Gastrocnemius medialis (tissue), 4 donors: ENCODE measurements at regions not wholly inside any gene's neighbourhood (a gene's known extent, or its start where the extent isn't known, plus 50 kb on each side); places are given as distances from the start of the nearest gene placed in this dataset.

Experiments used
- ATAC-seq, 2 donors: fragments of 150-250 bp; one replicate each; pipeline ENCODE4 v1.9.1; 2016
- DNase-seq, 2 donors: peaks; one replicate each; pipeline ENCODE4 v3.0.0-alpha.2; 2019
- H3K27ac ChIP-seq, 4 donors: fragments of 200-600 bp; sonication (generic); 1 replicate in 1 of 4; 2 replicates in 3 of 4; pipeline ENCODE4 v1.5.1; 2016 to 2018; ENCODE audit warnings: mild to moderate bottlenecking in 2 of 4, moderate library complexity in 1 of 4
- H3K27me3 ChIP-seq, 3 donors: fragments of 200-600 bp; sonication (generic) in 2 of 3; 1 replicate in 1 of 3; 2 replicates in 2 of 3; pipeline versions ENCODE4 v1.5.1 to v1.6.0; 2016 to 2019; ENCODE audit warnings: mild to moderate bottlenecking in 1 of 3, moderate library complexity in 1 of 3
- H3K36me3 ChIP-seq, 2 donors: fragments of 200-600 bp; sonication (generic) in 1 of 2; one replicate each; pipeline ENCODE4 v1.5.1; 2017 to 2018
- H3K4me1 ChIP-seq, 2 donors: fragments of 200-600 bp; sonication (generic) in 1 of 2; one replicate each; pipeline ENCODE4 v1.5.1; 2016 to 2017; ENCODE audit warnings: mild to moderate bottlenecking in 2 of 2
- H3K4me3 ChIP-seq, 4 donors: fragments of 200-600 bp; sonication (generic) in 3 of 4; 1 replicate in 1 of 4; 2 replicates in 3 of 4; pipeline ENCODE4 v1.5.1; 2016 to 2019; ENCODE audit warnings: mild to moderate bottlenecking in 2 of 4
- H3K9me3 ChIP-seq, 3 donors: fragments of 200-600 bp; sonication (generic) in 2 of 3; 1 replicate in 1 of 3; 2 replicates in 2 of 3; pipeline ENCODE4 v1.5.1; 2016 to 2019
- POLR2A ChIP-seq, 2 donors: fragments of 450-650 bp; IDR thresholded peaks; one replicate each; pipeline ENCODE4 v1.6.1; 2017; ENCODE audit warnings: antibody characterized with exemption in 2 of 2, mild to moderate bottlenecking in 2 of 2, moderate library complexity in 2 of 2
- in situ Hi-C, 4 donors: fragments of 200-750 bp; cut with MboI; loops; one replicate each; pipeline versions ENCODE4 v1.15.0 to v1.8.0; 2017; ENCODE audit warnings: low sequenced_read_pairs in 4 of 4
- intact Hi-C: fragments of 100-400 bp; cut with DNase I; formaldehyde crosslinking; loops from one replicate; pipeline ENCODE4 v1.15.1; 2023; ENCODE audit warnings: low total_unique reads
- TF ChIP-seq, protein P1 (sequence below), 5 experiments: fragments of 450-650 bp in 3 of 5; fragments of 200-600 bp in 2 of 5; sonication (generic) in 2 of 5; IDR thresholded peaks in 4 of 5; conservative IDR thresholded peaks in 1 of 5; 1 replicate in 4 of 5; 2 replicates in 1 of 5; pipeline ENCODE4 v1.5.1; 2016 to 2019; ENCODE audit warnings: antibody characterized with exemption in 5 of 5, mild to moderate bottlenecking in 3 of 5, moderate library complexity in 3 of 5

GRCh38 chr17:73865831-73866230 is 221.6 kb upstream of the SDK2 start:
- H3K27ac ChIP-seq = no peak overlapping the region
- no peaks in the 10 kb centered on the region for H3K36me3 ChIP-seq
- H3K9me3 ChIP-seq = no peaks in the 10 kb centered on the region
- in situ Hi-C loops = no loop called here
- H3K4me1 ChIP-seq = no peaks in the 10 kb centered on the region
- ATAC-seq (no peak), DNase-seq (no peak)
- no peak overlapping the region for H3K4me3 ChIP-seq
- TF ChIP-seq POLR2A (IDR thresholded peaks at IDR 0.05) = no peak
- TF ChIP-seq, protein P1, sequence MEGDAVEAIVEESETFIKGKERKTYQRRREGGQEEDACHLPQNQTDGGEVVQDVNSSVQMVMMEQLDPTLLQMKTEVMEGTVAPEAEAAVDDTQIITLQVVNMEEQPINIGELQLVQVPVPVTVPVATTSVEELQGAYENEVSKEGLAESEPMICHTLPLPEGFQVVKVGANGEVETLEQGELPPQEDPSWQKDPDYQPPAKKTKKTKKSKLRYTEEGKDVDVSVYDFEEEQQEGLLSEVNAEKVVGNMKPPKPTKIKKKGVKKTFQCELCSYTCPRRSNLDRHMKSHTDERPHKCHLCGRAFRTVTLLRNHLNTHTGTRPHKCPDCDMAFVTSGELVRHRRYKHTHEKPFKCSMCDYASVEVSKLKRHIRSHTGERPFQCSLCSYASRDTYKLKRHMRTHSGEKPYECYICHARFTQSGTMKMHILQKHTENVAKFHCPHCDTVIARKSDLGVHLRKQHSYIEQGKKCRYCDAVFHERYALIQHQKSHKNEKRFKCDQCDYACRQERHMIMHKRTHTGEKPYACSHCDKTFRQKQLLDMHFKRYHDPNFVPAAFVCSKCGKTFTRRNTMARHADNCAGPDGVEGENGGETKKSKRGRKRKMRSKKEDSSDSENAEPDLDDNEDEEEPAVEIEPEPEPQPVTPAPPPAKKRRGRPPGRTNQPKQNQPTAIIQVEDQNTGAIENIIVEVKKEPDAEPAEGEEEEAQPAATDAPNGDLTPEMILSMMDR (IDR thresholded peaks at IDR 0.05 in 4 of 5, conservative IDR thresholded peaks at IDR 0.05 in 1 of 5) = no peak
- intact Hi-C loops = no loop called here
- H3K27me3 ChIP-seq = no peaks in the 10 kb centered on the region

GRCh38 chr17:73867056-73867455 is 222.8 kb upstream of the SDK2 start:
- DNase-seq = no peak

DNA sequence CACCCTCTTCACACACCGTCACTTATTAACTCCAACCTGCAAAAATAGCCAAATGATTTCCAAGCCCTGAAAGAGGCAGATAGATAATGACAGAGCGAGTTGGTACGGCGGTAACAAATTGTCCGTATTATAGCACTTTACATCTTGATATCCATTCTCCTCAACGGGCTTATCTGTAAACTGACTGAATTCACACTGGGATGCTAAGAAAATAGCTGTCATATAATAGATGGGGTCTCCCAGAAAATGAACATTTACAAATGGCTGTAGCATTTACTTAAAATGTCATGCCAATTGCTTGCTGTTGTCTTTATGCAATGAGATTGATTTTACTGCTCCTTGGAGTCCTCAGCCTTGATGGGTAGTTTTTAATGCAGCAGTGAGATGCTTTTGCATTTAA is 225.8 kb upstream of the SDK2 start:
- TF ChIP-seq, protein P1 (IDR thresholded peaks at IDR 0.05 in 4 of 5, conservative IDR thresholded peaks at IDR 0.05 in 1 of 5) = no peak
- TF ChIP-seq POLR2A (IDR thresholded peaks at IDR 0.05) = no peak
- H3K9me3 ChIP-seq = no peaks in the 10 kb centered on the region
- in situ Hi-C loops = no loop called here
- no peaks in the 10 kb centered on the region for H3K27me3 ChIP-seq
- H3K36me3 ChIP-seq = no peaks in the 10 kb centered on the region
- H3K4me1 ChIP-seq = no peaks in the 10 kb centered on the region
- intact Hi-C loops = no loop called here
- no peak overlapping the region for H3K4me3 ChIP-seq
- no peak overlapping the region for H3K27ac ChIP-seq
- DNase-seq (no peak), ATAC-seq (no peak)

More at GRCh38 chr17:73867056-73867455, 222.8 kb upstream of the SDK2 start:
- no peak for TF ChIP-seq POLR2A (IDR thresholded peaks at IDR 0.05)
- TF ChIP-seq, protein P1 (IDR thresholded peaks at IDR 0.05 in 4 of 5, conservative IDR thresholded peaks at IDR 0.05 in 1 of 5) = no peak
- H3K4me3 ChIP-seq = no peak overlapping the region
- intact Hi-C loops = no loop called here
- no peaks in the 10 kb centered on the region for H3K27me3 ChIP-seq
- no peak overlapping the region for H3K27ac ChIP-seq
- in situ Hi-C loops = no loop called here
- no peaks in the 10 kb centered on the region for H3K4me1 ChIP-seq
- H3K9me3 ChIP-seq = no peaks in the 10 kb centered on the region
- H3K36me3 ChIP-seq = no peaks in the 10 kb centered on the region
- no peak for ATAC-seq

DNA sequence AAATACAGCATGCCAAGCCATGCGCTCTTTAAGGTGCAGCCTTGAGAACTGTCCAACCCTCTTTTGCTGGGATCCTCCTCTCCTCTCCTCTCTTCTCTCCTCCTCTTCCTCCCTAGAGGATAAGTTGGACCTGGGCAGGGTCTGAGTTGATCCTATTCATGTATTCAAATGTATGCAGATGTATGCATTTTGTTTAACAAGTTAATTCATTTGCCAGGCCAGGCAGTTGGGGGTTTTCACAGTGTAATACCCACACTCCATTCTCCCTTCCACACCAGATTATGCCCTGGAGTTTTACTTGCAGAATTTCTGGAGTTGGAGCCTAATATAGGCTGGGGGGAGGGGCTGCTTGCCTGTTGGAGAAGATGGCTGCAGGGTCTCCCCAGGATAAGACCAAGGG is 226.2 kb upstream of the SDK2 start:
- intact Hi-C loops = no loop called here
- H3K27me3 ChIP-seq = no peaks in the 10 kb centered on the region
- no peaks in the 10 kb centered on the region for H3K9me3 ChIP-seq
- H3K4me3 ChIP-seq = no peak overlapping the region
- no peak for TF ChIP-seq POLR2A (IDR thresholded peaks at IDR 0.05)
- TF ChIP-seq, protein P1 (IDR thresholded peaks at IDR 0.05 in 4 of 5, conservative IDR thresholded peaks at IDR 0.05 in 1 of 5) = no peak
- H3K36me3 ChIP-seq = no peaks in the 10 kb centered on the region
- no peaks in the 10 kb centered on the region for H3K4me1 ChIP-seq
- no peak overlapping the region for H3K27ac ChIP-seq
- ATAC-seq (no peak), DNase-seq (no peak)
- in situ Hi-C loops = no loop called here

DNA sequence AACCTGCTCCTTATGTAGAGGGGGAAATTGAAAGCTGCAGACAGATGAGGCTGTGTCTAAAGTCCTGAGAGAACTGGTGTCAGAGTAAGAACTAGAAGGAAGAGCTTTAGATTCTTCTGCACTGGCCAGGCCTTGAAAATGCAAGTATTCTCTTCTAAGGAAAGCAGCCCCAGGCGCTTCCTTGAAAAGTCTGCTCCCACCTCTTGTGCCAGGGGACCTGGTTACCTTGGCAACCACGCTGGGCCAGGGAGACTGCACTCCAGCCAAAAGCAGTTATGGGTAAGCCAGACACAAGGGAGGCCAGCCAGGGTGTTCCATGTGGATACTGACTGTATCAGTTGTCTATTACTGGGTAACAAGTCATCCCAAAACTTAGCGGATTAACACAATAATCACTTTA is 228.6 kb upstream of the SDK2 start:
- H3K4me1 ChIP-seq = no peaks in the 10 kb centered on the region
- TF ChIP-seq POLR2A (IDR thresholded peaks at IDR 0.05) = no peak
- TF ChIP-seq, protein P1 (IDR thresholded peaks at IDR 0.05 in 4 of 5, conservative IDR thresholded peaks at IDR 0.05 in 1 of 5) = no peak
- no peak for DNase-seq
- intact Hi-C loops = no loop called here
- no peaks in the 10 kb centered on the region for H3K36me3 ChIP-seq
- no peak overlapping the region for H3K27ac ChIP-seq
- ATAC-seq = no peak
- in situ Hi-C loops = no loop called here
- no peaks in the 10 kb centered on the region for H3K27me3 ChIP-seq
- H3K9me3 ChIP-seq = no peaks in the 10 kb centered on the region
- no peak overlapping the region for H3K4me3 ChIP-seq
